OCI-LY1 (cell line): ENCODE measurements at regions not wholly inside any gene's neighbourhood (a gene's known extent, or its start where the extent isn't known, plus 50 kb on each side); places are given as distances from the start of the nearest gene placed in this dataset.

Experiments used
- H2AFZ ChIP-seq: fragments of 200-600 bp; sonication (generic), shearing (Covaris generic); 2 replicates; pipeline ENCODE4 v1.6.0; 2014; ENCODE audit warnings: antibody characterized with exemption, mild to moderate bottlenecking, low read length
- H3F3A ChIP-seq: fragments of 200-600 bp; sonication (generic), shearing (Covaris generic); 2 replicates; pipeline ENCODE4 v1.6.0; 2014; ENCODE audit warnings: mild to moderate bottlenecking, antibody characterized with exemption, low read length, moderate library complexity; ENCODE audit not compliant: insufficient read depth
- H3K27ac ChIP-seq: fragments of 200-600 bp; sonication (generic); 2 replicates; pipeline ENCODE4 v1.5.1; 2014; ENCODE audit warnings: low read length, mixed run types, mild to moderate bottlenecking, low read depth; ENCODE audit not compliant: poor library complexity, severe bottlenecking
- H3K27me3 ChIP-seq: fragments of 200-600 bp; sonication (generic); 2 replicates; pipeline ENCODE4 v1.6.0; 2014; ENCODE audit warnings: antibody characterized with exemption, mild to moderate bottlenecking, low read length, moderate library complexity; ENCODE audit not compliant: insufficient read depth
- H3K36me3 ChIP-seq: fragments of 200-600 bp; sonication (generic); 2 replicates; pipeline ENCODE4 v1.6.1; 2014; ENCODE audit warnings: mild to moderate bottlenecking, antibody characterized with exemption, low read length, moderate library complexity, mixed read lengths; ENCODE audit not compliant: insufficient read depth
- H3K4me1 ChIP-seq: fragments of 200-600 bp; sonication (generic); 2 replicates; pipeline ENCODE4 v1.5.1; 2014; ENCODE audit warnings: mild to moderate bottlenecking, low read length, moderate library complexity; ENCODE audit not compliant: insufficient read depth, severe bottlenecking
- H3K4me2 ChIP-seq: fragments of 200-600 bp; sonication (generic), shearing (Covaris generic); 2 replicates; pipeline ENCODE4 v1.6.1; 2014; ENCODE audit warnings: low read length
- H3K4me3 ChIP-seq: fragments of 200-600 bp; sonication (generic); 2 replicates; pipeline ENCODE4 v1.5.1; 2014; ENCODE audit warnings: low read length, low read depth, mild to moderate bottlenecking, mixed read lengths; ENCODE audit not compliant: poor library complexity, severe bottlenecking
- H3K79me2 ChIP-seq: fragments of 200-600 bp; shearing (Covaris generic); 2 replicates; pipeline ENCODE4 v1.6.1; 2016; ENCODE audit warnings: mixed run types, low read length, mixed read lengths; ENCODE audit not compliant: insufficient read depth
- H3K9ac ChIP-seq: fragments of 200-600 bp; sonication (generic), shearing (Covaris generic); 2 replicates; pipeline ENCODE4 v1.6.1; 2014; ENCODE audit warnings: mild to moderate bottlenecking, low read length, mixed read lengths
- H3K9me2 ChIP-seq: fragments of 200-600 bp; sonication (generic), shearing (Covaris generic); 2 replicates; pipeline ENCODE4 v1.6.1; 2014; ENCODE audit warnings: low read depth, mild to moderate bottlenecking, low read length, mixed read lengths
- H3K9me3 ChIP-seq: fragments of 200-600 bp; shearing (Covaris generic); 2 replicates; pipeline ENCODE4 v1.6.1; 2014; ENCODE audit warnings: low read length, mixed read lengths
- H4K20me1 ChIP-seq: fragments of 200-600 bp; sonication (generic), shearing (Covaris generic); 2 replicates; pipeline ENCODE4 v1.6.0; 2016; ENCODE audit warnings: mild to moderate bottlenecking, low read length; ENCODE audit not compliant: insufficient read depth
- CTCF ChIP-seq: fragments of 200-600 bp; sonication (generic), shearing (Covaris generic); IDR thresholded peaks from 2 replicates; pipeline ENCODE4 v1.5.1; 2017; ENCODE audit warnings: mild to moderate bottlenecking, antibody characterized with exemption, low read length, moderate library complexity, mixed read lengths
- EZH2 ChIP-seq: fragments of 200-600 bp; sonication (generic), shearing (Covaris generic); IDR thresholded peaks from 2 replicates; pipeline ENCODE4 v1.8.0; 2017; ENCODE audit warnings: borderline replicate concordance, mixed run types, mild to moderate bottlenecking, antibody characterized with exemption, low read length, moderate library complexity, mixed read lengths

DNA sequence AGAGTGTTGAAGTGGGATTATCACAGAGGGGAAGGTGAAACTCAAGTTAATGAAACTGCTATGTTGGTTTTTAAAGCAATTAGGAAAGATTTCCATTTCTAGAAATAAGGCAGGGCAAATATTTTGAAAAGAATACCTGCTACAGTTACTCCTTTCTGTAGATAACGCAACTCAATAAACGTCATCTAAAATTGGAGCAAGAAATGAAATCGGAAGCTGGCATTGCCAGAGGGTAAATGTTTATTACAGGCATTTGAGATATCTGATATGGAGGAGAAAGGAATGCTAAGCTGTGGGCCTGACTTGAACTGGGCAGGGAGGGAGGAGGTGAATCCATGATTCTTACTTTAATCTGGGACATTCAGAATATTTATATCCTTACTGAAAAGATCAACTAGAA lies 217.0 kb upstream of the ADARB2 start:
- Histone ChIP-seq H3K27me3 (no peaks in the 10 kb centered on the region), H3K4me1 (no peaks in the 10 kb centered on the region), H4K20me1 (no peaks in the 10 kb centered on the region), H3K27ac (no peak overlapping the region), H3K4me2 (no peak overlapping the region), H3F3A (no peaks in the 10 kb centered on the region), H3K79me2 (no peaks in the 10 kb centered on the region), H3K36me3 (no peaks in the 10 kb centered on the region), H3K9ac (no peak overlapping the region), H3K9me2 (no peaks in the 10 kb centered on the region), H3K9me3 (no peaks in the 10 kb centered on the region), H2AFZ (no peak overlapping the region), H3K4me3 (no peak overlapping the region)
- no peak for TF ChIP-seq CTCF
- TF ChIP-seq EZH2 = no peak

- Histone ChIP-seq H3K36me3 (no peaks in the 10 kb centered on the region), H2AFZ (no peak overlapping the region), H3K9ac (no peak overlapping the region), H3K4me3 (no peak overlapping the region), H3K79me2 (no peaks in the 10 kb centered on the region), H3K9me3 (no peaks in the 10 kb centered on the region), H3K27me3 (no peaks in the 10 kb centered on the region), H3F3A (no peaks in the 10 kb centered on the region), H3K4me1 (no peaks in the 10 kb centered on the region), H3K4me2 (no peak overlapping the region), H4K20me1 (no peaks in the 10 kb centered on the region), H3K9me2 (no peaks in the 10 kb centered on the region), H3K27ac (no peak overlapping the region)
- TF ChIP-seq CTCF (no peak), EZH2 (no peak)
Measured at GRCh38 chr10:1952126-1953095, 215.1 kb upstream of the ADARB2 start.

GRCh38 chr10:1950803-1951495 lies 213.6 kb upstream of the ADARB2 start:
- no peaks in the 10 kb centered on the region for H3K27me3 ChIP-seq
- no peaks in the 10 kb centered on the region for H3K9me3 ChIP-seq
- H3K27ac ChIP-seq = no peak overlapping the region
- no peak overlapping the region for H2AFZ ChIP-seq
- H3K4me1 ChIP-seq = no peaks in the 10 kb centered on the region
- H3F3A ChIP-seq = no peaks in the 10 kb centered on the region
- TF ChIP-seq EZH2 = no peak
- TF ChIP-seq CTCF = no peak
- no peak overlapping the region for H3K4me3 ChIP-seq
- H3K4me2 ChIP-seq = no peak overlapping the region
- H3K9me2 ChIP-seq = no peaks in the 10 kb centered on the region
- no peaks in the 10 kb centered on the region for H3K79me2 ChIP-seq
- no peak overlapping the region for H3K9ac ChIP-seq
- H4K20me1 ChIP-seq = no peaks in the 10 kb centered on the region
- H3K36me3 ChIP-seq = no peaks in the 10 kb centered on the region
